NCI-H69 (cell line): ENCODE measurements at regions not wholly inside any gene's neighbourhood (a gene's known extent, or its start where the extent isn't known, plus 50 kb on each side); places are given as distances from the start of the nearest gene placed in this dataset.

Experiments
- DNase-seq: peaks from one replicate; lab custom pipeline; 2025; lab: John Stamatoyannopoulos, UW

DNA sequence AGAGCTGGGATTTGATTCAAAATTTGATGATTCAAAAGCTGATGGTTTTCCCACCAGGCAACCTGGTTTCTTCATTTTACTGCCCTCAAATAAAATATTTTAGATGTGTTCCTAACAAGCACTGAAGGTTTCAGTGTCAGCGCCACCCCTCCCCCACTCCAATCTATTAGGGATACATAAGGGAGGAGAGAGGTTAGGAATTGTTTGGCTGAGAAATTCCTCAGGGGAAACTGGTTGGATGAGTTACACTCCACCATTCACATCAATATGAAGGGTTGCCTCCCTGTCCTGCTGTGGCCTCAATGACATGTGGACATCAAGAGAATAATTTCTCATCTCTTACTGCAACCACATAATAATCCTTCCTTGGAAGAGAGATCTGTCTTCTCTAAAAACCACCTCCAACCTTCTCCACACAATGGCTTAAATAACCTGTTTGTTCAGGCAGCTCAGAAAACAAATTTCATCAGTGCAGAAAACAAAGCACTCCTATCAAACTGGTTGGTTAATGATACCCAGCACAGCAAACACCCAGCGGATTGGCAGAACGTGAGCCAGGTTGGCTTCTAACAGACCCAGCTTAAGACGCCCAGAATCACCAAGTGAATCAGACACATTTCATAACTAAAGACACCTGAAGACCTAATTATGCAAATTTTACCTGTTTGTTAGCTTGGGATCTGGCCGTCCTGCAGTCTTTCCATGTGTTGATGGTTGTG, 136.0 kb upstream of the SGK1 start:
- no peak for DNase-seq

DNA sequence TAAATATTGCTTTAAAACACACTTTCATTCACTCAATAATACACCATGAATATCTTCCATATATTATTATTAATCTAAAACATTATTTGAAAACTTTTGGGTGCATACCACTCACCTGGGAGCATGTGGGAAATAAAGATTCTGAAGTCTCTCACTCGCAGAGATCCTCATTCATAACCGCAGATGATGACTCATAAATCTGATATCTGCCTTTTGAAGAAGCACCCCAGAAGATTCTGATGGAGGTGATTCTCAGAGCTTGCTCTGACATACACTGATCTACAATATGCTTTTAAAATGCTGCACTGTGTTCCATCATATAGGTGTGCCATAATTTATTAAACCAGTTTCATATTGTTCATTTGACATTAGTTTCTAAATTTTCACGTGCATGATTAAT, 135.0 kb upstream of the SGK1 start:
- no peak for DNase-seq

GRCh38 chr6:134451529-134451928, 133.6 kb upstream of the SGK1 start:
- peak; percentile 12 for DNase-seq

GRCh38 chr6:134449781-134450180, 131.9 kb upstream of the SGK1 start:
- no peak for DNase-seq

DNA sequence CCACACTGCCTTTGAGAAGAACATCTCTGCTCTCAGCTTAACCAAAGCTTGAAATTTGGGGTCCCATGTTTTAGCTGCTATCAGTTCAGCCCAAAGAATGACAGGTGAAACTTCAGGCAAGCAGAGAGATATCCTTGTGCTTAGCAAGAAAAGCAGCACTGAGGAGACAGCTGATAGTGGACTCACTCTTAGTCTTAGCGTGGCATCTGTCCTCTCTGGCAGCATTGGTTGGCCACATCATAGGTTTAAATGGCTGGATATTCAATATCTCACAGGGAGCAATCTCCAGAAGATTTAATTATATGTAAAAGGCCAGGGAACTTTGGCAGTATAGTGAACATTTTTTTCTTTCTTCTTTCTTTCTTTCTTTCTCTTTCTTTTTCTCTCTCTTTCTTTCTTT, 131.1 kb upstream of the SGK1 start:
- no peak for DNase-seq

GRCh38 chr6:134447883-134448387, 130.0 kb upstream of the SGK1 start:
- DNase-seq, result no peak

DNA sequence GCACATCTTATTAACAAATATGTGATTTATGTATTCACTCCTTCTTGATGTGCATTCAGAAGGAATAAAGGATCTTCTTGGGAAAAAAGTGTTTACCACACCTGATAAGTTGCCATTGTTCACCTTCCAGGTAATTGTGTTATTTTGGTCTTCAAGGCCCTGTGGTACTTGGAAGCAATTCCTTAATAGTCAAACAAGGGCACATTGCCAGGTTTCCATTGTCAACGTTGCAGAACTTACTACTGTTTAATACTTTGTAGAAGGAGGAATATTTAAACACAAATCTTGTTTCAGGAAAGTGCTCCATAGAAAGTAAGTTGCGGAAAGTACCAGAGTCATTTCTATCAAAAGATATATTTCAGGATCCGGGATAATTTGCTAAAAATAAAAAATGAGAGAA, 129.5 kb upstream of the SGK1 start:
- no peak for DNase-seq

- no peak for DNase-seq
Observed at GRCh38 chr6:134446896-134447295, 129.0 kb upstream of the SGK1 start.

DNA sequence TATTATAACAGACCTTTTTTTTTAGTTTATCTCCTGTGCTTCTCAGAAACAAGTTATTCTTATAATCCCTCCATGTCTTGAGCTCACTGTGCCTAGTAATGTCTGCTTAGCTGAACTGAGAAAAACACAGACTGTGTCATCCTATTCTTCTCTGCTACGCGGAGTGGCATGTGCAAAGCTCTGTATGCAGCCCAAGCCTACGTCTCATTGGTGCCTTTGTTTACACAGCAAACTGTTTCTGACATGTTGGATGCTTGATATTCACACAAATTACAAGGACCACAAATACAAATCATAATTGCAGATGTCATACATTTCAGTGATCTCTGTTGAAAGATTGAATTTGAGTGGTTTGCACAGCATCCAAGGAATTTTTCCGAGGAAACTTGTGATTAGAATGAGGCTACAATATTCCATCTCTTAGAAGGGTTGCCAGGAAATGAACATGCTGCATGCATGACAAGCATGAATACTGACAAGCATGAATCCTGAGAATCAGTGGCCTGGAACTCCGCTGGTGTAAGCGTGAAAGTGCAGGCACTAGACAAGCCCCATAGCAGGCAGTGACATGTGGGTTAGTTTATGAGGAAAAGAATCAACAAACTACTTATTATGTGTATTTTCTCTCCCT, 128.4 kb upstream of the SGK1 start:
- peak; percentile 9 for DNase-seq

DNA sequence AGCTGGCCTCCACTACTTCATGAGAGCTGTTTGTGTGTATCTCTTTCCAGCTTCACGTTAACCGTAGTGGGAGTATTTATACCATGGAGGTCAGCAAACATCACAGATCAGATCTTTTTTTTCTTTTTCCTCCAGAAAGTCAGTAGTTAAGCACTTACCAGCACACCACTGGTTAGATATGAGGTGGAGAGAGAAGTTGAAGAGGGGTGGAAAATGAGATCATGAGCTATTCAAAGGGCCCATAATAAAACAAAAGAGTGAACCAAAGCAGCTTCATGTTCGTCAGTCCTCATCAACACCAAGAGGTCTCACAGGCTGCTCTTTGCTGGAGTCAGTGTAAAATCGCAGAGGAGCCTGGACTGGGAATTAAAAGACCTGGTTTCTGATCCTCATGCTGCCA, 125.1 kb upstream of the SGK1 start:
- DNase-seq, result no peak

DNA sequence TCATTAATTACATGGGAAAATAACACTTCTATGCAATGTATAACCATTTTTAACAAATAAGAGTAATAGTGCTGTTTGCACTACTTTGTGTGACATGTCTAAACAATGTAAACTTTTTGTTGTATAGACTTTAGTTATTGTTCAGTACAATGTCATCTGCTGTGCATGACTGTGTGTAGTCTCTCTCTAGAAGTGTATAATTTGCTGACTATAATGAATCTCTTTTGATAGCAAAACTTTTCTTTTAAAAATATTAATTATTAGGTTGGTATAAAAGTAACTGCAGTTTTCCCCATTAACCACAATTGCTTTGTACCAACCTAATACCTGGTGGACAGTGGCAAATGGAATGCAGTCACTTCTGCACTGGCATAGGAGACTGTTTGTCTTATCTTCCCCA, 124.2 kb upstream of the SGK1 start:
- no peak for DNase-seq

DNA sequence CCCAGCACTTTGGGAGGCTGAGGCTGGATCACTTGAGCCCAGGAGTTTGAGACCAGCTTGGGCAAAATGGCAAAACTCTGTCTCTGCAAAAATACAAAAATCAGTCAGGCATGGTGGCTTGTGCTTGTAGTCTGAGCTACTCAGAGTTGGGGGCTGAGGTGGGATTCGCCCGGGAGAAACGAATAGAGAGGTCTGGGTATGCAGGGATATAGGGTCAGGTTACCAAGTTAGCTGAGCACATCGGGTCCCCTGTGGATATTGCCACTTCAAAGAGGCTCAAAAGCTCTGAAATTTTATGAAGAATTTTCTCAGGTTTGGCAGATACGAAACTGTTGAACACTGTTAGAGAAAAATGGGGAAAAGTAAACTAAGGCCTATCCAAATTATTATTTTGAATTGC, 120.9 kb upstream of the SGK1 start:
- DNase-seq, result no peak

DNA sequence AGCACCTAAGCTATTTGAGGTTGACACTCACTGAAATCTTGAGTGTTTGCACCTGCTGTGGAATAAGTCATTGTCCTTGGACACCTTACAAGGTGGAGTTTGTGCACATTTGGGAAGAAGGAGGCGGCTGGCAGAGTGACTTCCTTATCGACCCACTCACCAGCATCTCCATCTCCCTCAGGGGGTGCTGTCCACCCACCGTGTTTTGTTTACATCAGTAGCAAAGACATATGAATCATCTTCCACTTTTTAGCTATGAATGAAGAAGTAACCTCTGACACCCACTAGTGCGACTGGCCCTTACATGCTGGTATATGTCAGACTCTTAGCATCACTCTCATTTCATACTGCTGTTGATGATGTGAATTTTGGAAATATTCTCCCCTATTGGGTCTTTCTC, 119.5 kb upstream of the SGK1 start:
- DNase-seq, result no peak

DNA sequence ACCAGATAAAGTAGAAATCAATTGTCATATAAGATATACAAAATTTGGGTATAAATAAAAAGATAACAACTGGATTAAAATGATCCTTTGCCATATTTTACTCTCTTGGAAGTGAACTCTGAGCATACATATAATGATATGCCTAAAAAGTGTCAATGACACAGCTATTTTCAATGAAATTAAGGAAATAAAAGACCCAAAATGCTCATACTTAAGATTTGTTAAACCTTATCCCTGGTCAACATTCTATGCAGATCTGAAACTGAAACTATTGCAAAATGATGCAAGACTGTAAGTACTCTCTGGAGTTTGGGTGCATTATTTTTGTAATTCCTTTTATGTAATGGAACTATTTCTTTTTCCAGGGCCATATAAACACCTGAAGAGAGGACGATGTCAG, 119.0 kb upstream of the SGK1 start:
- DNase-seq, result no peak

DNA sequence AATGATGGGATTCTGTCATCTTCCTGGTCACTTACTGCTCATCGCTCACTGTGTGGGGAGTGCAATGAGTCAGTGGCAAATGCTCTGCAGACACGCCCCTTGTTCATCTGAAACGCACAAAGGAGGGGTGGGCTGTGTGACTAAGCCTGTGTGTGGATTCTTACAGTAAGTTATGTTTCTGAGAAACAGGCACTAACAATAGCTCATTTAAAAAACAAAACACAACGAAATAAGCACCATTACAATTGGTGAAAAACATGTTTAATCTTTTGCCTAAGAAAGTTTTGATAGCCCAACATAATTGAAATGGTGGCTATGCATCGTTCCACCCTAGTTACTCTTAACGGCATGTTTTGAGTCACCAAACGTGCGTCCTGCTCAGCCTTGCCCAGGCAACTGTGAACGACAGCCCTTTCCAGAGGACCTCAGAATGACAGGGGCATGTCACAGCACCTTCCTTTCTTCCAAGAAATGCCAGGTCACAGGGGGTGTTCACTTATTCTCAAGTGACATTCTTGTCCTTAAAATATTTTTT, 118.4 kb upstream of the SGK1 start:
- DNase-seq, result peak; percentile 48

DNA sequence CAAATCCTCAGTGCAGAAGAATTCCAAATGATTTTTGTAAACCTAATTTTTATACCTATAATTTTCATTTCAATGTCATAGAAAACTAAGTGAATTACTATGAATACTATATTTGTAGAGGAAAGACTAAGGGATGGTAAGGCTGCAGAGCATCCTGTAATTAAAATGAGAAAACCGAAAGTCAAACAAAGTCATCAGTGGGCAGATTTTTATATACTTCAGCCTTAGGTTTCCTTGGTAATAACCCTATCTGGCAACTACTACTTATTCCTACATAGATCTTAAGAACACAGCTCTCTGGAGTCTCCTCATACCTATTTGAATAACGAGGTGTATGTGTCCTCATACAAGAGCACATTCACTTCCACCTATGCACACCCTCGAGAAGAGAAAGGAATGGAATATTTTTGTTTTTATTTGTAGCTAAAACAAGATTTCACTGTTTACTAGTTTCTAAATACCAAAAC, 117.9 kb upstream of the SGK1 start:
- no peak for DNase-seq

DNA sequence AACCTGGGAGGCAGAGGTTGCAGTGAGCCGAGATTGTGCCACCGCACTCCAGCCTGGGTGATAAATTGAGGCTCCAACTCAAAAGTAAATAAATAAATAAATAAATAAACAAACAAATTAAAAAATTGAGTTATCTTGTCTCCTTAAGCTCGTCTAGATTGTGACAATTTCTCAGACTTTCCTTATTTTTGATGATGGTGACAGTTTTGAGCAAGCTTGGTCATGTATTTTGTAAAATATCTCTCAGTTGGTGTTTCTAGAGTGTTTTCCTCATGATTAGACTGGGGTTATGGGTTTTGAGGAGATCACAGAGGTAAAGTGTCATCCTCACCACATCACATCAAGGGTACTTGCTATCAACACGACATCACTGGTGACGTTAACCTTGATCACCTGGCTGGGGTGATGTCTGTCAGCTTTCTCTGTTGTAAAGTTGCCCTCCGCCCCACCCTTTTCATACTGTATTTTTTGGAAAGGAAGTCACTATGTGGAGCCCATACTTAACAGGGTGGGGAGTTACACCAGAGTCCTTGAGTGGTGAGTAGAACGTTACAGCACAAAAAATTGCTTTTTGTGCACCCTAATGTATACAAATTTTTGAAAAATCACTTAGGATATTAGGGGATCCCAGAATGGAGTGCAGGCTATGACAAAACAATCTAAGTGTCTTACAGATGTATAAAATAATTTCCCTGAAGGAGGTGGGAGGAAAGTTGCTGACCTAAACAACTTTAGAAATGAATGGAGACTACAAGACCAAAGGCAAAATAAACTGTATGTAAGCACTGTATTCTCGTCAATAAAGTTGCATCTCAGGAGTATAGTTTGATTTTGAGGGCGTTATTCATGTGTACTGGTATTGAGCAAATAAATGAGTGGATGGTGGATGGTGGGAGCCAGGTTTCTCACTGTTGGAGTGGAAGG, 116.4 kb upstream of the SGK1 start:
- DNase-seq, result no peak

GRCh38 chr6:134432036-134432435, 114.1 kb upstream of the SGK1 start:
- DNase-seq, result no peak

DNA sequence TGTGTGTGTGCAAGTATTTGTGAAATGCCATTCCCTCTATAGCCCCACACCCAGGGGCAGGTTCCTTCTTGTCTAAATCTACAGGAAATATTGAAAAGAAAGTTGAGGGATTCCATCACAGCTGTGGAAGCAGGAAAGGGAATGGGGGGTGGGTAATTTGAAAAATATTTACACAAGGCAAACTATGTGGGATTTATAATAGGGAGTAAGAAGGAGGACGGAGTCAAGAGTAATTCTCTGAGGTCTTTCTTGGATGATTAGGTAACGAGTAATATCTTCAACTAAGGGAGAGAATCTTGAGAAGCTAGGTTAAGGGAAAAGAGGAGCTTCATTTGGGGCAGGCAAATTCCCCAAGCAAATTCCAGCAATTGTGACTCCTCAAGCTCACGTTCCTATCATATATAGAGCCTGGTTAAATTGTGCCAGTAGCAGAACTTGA, 113.5 kb upstream of the SGK1 start:
- DNase-seq, result no peak

GRCh38 chr6:134429861-134430380, 112.0 kb upstream of the SGK1 start:
- DNase-seq, result no peak

- no peak for DNase-seq
Observed at GRCh38 chr6:134427721-134428120, 109.8 kb upstream of the SGK1 start.

- no peak for DNase-seq
Observed at GRCh38 chr6:134426623-134427022, 108.7 kb upstream of the SGK1 start.
